D721Med (cell line): ENCODE measurements at regions not wholly inside any gene's neighbourhood (a gene's known extent, or its start where the extent isn't known, plus 50 kb on each side); places are given as distances from the start of the nearest gene placed in this dataset.

Experiments
- DNase-seq: peaks from one replicate; pipeline ENCODE4 v3.0.0; 2011; ENCODE audit warnings: low spot score; ENCODE audit not compliant: insufficient read length
- FAIRE-seq: peaks from 2 replicates; lab custom pipeline; 2011; peaks lifted over from hg19 to GRCh38; lab: Jason Lieb, UNC
- TF ChIP-seq, protein P1 (sequence below): IDR thresholded peaks from 2 replicates; pipeline ENCODE4 v1.5.1; 2012; ENCODE audit warnings: mild to moderate bottlenecking, control low read depth; ENCODE audit not compliant: insufficient read depth; ENCODE audit errors: missing control alignments

DNA sequence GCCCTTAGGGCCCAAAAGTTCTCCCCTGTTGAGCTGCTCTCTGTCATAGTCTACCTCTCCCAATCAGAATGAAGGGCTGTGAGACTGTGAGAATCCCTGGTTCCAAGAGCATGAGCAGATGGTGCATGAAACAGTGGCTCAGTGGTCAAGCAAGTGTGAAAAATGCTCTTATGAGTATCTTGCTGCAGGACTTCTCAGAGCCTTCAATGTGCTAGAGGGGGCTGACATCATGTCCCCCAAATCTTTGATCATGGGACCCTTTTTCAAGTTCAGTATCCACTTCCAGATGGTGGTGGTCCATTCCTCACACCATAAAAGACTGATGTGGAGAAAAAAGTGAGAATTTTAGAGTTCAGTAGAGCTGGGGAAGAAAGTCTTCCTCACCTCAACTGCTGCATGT, 265.3 kb upstream of the HABP2 start:
- TF ChIP-seq, protein P1, sequence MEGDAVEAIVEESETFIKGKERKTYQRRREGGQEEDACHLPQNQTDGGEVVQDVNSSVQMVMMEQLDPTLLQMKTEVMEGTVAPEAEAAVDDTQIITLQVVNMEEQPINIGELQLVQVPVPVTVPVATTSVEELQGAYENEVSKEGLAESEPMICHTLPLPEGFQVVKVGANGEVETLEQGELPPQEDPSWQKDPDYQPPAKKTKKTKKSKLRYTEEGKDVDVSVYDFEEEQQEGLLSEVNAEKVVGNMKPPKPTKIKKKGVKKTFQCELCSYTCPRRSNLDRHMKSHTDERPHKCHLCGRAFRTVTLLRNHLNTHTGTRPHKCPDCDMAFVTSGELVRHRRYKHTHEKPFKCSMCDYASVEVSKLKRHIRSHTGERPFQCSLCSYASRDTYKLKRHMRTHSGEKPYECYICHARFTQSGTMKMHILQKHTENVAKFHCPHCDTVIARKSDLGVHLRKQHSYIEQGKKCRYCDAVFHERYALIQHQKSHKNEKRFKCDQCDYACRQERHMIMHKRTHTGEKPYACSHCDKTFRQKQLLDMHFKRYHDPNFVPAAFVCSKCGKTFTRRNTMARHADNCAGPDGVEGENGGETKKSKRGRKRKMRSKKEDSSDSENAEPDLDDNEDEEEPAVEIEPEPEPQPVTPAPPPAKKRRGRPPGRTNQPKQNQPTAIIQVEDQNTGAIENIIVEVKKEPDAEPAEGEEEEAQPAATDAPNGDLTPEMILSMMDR = no peak
- DNase-seq (no peak), FAIRE-seq (no peak)

DNA sequence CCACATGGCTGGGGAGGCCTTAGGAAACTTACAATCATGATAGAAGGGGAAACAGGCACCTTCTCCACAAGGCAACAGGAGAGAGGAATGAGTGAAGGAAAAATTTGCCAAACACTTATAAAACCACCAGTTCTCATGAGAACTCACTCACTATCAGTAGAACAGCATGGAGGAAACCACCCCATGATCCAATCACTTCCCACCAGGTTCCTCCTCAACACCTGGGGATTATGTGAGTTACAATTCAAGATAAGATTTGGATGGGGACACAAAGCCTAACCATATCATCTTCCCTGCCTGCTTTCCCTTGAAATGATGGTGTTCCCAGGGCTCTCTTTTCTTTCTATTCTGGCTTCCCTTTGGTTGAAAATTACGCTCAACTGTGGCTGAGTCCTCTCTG, 262.7 kb upstream of the HABP2 start:
- TF ChIP-seq, protein P1 = no peak
- DNase-seq (no peak), FAIRE-seq (no peak)

DNA sequence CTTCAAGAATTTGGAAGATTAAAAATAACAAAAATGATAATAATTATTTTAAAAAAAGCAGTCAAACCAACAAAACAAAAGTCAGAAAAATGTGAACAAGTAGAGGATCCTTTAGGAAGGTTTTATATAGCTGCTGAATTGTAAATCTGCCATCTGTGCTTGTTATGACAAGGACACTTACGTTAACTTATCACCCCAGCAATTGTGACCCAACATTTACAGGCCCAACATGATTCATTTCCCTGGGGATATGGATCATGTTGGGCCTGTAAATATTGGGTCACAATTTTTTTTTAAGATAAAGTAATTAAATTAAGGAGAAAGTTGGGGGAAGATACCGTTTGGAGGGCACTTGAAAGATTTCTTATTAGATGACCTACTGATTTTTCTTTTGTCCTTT, 261.4 kb upstream of the HABP2 start:
- TF ChIP-seq, protein P1 = no peak
- FAIRE-seq = no peak
- DNase-seq = no peak

DNA sequence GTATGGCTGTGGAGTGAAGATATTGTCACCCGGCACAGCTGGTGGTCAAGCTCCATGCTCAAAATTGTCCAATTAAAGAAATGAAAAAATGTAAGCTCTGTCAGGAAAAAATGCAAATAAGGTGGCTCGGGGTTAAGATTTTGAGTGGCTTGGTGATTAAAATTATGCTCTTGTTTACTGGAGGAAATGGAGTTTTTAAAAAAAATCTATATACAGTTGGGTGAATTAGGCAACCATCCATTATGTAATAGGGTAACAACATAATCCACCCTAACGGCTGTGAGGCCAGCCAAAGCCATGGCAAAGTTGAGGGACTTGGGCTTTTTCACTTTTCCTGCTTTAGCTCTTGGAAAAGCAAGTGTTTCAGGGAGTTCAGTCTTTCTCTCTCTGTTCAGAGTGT, 260.8 kb upstream of the HABP2 start:
- FAIRE-seq (no peak), DNase-seq (no peak)
- TF ChIP-seq, protein P1 = no peak

DNA sequence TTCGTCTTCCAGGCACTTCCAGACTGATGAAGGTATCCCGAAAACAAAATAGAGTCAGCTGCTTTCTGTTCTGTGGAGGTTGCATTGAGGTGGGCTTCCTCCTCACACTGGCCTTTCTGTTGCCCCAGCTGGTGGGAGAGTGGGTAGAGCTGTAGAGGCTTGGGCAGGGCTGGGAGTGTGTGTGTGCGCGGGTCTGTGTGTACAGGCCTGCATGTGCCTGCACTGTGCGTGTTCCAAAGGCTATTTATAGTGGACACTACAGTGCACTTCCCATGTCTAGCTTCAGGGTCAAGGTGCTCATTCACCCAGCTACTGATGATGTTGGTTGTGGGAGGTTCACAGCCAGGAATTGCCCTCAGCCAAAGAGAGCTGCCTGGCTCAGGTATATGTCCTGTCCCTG, 260.1 kb upstream of the HABP2 start:
- DNase-seq (no peak), FAIRE-seq (no peak)
- TF ChIP-seq, protein P1 = no peak

DNA sequence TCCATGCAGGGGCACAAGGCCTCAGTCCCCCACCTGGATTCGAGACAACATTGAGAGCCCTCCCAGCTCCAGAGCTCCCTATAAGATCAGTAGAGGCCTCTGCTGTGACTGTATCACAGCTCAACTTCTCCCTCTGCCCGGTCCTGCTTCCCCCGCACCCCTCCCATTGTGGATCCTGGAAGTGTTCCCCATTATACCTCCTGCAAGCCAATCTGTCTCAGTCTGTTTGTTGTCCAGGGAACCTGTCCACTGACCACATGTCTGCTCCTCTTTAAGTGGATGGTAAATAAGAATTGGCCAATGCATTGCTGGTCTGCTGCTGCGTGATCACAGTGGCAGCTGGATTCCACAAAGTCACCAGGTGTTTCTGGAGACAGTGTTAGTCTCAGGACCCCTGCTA, 259.7 kb upstream of the HABP2 start:
- DNase-seq = no peak
- TF ChIP-seq, protein P1 = no peak
- FAIRE-seq = no peak

DNA sequence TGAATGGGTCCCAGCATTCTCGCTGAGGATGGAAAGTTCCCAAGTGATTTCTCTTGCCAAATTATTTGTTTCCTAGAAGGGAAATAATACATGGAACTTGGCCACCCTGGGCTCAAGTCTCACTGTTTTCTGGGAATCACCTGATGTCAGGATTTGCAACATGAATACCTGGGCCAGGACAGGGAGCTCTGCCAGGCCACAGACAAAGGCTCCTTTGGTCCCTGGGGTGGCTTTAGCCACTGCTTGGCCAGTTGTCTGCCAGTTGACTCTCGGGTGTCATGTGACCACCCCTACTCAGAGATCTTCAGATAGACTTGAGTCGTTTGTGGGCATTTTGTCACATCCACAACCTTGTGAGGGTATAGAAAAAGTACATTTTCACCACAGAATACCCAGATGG, 258.0 kb upstream of the HABP2 start:
- FAIRE-seq (no peak), DNase-seq (no peak)
- TF ChIP-seq, protein P1 = no peak
